ENCODE measurements at regions not wholly inside any gene's neighbourhood (a gene's known extent, or its start where the extent isn't known, plus 50 kb on each side); places are given as distances from the start of the nearest gene placed in this dataset.

DNA sequence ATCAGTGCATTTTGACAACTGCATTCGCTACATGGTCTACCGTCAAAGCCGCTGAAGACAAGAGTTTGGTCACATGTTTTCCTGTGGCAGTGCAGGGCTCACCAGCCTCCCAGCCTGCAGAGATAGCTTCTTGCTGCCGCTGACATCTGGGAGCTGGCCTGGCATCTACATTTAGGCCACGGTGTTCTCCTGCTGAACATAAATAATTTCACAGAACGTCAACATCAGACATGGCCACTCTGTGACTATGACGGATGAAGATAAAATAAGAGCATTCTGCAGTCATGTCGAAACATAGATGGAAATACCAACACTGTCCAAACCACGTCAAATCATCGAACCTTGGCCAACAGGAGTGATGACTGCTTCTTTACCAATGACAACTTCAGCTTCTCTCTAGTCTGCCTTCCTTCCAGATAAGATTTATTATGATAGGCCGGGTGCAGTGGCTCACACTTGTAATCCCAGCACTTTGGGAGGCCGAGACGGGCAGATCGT, 91.2 kb downstream of the TNFAIP2 start:
- H3K4me3 ChIP-seq (ENCODE audit: low read depth, poor library complexity, severe bottlenecking): no peak overlapping the region
- no peak for TF ChIP-seq POLR2A (IDR thresholded peaks at IDR 0.05)
- TF ChIP-seq, protein P1, sequence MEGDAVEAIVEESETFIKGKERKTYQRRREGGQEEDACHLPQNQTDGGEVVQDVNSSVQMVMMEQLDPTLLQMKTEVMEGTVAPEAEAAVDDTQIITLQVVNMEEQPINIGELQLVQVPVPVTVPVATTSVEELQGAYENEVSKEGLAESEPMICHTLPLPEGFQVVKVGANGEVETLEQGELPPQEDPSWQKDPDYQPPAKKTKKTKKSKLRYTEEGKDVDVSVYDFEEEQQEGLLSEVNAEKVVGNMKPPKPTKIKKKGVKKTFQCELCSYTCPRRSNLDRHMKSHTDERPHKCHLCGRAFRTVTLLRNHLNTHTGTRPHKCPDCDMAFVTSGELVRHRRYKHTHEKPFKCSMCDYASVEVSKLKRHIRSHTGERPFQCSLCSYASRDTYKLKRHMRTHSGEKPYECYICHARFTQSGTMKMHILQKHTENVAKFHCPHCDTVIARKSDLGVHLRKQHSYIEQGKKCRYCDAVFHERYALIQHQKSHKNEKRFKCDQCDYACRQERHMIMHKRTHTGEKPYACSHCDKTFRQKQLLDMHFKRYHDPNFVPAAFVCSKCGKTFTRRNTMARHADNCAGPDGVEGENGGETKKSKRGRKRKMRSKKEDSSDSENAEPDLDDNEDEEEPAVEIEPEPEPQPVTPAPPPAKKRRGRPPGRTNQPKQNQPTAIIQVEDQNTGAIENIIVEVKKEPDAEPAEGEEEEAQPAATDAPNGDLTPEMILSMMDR (IDR thresholded peaks at IDR 0.05): no peak
- 83 to 89% methylated on average over 14 of the region's 14 CpGs for WGBS, 2 donors
- no peak for DNase-seq (ENCODE audit: low spot score in 2 of 2)
- intact Hi-C loops (cut with DNase I; ENCODE audit: low total_unique reads): no loop called here

DNA sequence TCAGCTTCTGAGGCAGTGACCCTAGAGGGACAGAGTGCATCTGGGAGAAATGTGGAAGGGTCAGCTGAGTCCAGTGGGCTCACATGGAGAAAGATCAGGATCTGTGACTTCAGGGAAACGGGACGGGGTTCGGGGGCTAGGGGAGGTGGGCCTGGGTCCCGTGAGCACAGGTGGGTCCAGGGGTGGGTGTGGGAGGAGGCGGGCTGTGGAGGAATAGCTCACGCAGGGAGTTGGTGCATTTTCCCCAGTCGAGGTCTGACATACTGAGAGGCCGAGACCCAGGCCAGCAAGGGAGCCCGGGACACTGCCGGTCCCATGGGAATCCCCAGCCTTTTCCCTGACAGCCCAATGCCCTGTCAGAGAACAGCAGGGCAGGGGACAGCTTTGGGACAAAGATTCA, 93.1 kb downstream of the TNFAIP2 start:
- intact Hi-C loops (cut with DNase I; ENCODE audit: low total_unique reads): no loop called here
- no peak overlapping the region for H3K4me3 ChIP-seq (ENCODE audit: low read depth, poor library complexity, severe bottlenecking)
- WGBS, 2 donors: 90 to 92% methylated on average over 10 of the region's 10 CpGs
- TF ChIP-seq, protein P1 (IDR thresholded peaks at IDR 0.05): no peak
- no peak for TF ChIP-seq POLR2A (IDR thresholded peaks at IDR 0.05)
- DNase-seq (ENCODE audit: low spot score in 2 of 2): no peak

DNA sequence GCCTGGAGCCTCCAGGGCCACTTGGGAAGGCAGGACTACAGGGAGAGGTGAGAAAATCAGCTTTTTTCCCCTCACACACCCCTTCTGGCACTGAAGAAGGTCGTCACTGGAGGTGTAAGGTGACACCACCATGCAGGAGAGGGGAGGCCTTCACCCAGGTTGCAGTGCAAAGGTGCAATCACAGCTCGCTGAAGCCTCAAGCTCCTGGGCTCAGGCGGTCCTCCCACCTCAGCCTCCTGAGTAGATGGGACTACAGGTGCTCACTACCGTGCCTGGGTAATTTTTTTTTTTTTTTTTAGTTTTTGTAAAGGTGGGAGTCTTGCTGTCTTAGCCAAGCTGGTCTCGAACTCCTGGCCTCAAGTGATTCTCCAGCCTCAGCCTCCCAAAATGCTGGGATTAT, 93.6 kb downstream of the TNFAIP2 start:
- 90 to 91% methylated on average over 5 of the region's 5 CpGs for WGBS, 2 donors
- intact Hi-C loops (cut with DNase I; ENCODE audit: low total_unique reads): no loop called here
- TF ChIP-seq POLR2A (IDR thresholded peaks at IDR 0.05): no peak
- TF ChIP-seq, protein P1 (IDR thresholded peaks at IDR 0.05): no peak

DNA sequence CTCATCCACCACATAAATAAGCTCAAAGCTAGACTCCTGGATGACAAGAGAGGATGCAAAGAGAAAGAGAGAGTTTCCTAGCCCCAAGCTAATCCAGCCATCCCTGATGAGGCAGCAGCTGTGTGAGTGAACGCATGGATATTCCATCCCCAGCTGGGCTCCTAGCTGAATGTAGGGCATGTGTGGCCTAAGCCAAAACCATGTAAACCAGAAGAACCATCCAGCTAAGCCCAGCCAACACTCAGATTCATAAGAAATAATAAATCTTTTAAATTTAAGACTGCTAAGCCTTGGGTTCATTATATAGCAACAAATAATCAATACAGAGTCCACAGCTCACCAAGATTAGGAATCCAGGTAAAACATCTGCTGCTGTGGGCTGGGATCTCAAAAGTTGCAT, 94.3 kb downstream of the TNFAIP2 start:
- TF ChIP-seq, protein P1 (IDR thresholded peaks at IDR 0.05): no peak
- 91 to 92% methylated on average over 1 of the region's 1 CpG for WGBS, 2 donors
- intact Hi-C loops (cut with DNase I; ENCODE audit: low total_unique reads): no loop called here
- no peak overlapping the region for H3K4me3 ChIP-seq (ENCODE audit: low read depth, poor library complexity, severe bottlenecking)
- no peak for DNase-seq (ENCODE audit: low spot score in 2 of 2)

More for the DNA sequence above, 93.6 kb downstream of the TNFAIP2 start:
- H3K4me3 ChIP-seq (ENCODE audit: low read depth, poor library complexity, severe bottlenecking): no peak overlapping the region
- DNase-seq (ENCODE audit: low spot score in 2 of 2): no peak

DNA sequence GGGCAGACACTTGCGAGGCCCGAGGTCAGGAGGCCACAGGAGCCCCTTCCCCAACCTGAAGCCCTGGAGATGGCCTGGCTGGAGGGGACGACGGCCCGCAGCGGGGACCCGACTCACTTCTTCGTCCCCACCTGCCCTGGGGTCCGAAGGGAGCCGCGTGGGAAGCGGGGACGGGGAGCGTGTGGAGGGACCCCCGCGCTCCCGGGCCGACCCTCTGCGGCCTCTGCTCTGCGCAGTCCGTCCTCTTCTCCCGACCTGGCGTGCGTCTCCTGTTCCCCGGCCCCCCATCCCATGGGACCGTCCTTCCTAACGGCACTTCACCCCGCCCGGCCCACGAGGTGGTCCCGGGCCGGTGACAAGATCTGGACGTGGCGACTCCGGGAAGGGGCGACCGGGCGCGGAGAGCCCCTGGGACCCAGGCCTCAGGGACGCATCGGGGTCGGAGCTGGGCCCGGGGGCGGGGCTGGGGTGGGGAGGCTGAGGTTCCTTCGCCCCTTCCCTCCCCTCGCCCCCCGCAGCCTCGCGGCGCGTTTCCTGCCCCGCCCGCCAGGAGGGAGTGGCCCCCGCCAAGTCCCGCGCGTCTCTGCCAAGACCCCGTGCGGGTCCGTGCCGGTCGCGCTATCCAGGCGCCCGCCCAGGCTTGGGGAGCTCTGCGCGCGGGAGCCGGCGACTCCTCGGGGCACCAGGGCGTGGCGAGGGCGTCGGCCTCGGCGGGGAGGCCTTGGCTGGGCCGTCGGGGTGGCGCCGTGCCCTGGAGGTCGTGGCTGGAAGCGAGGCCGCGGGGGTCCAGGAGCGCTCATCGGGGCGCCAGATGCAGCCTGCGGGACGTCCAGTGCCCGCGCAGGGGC, 97.1 kb downstream of the TNFAIP2 start:
- TF ChIP-seq, protein P1 (IDR thresholded peaks at IDR 0.05): no peak
- TF ChIP-seq POLR2A (IDR thresholded peaks at IDR 0.05): no peak
- DNase-seq (ENCODE audit: low spot score in 2 of 2): no peak
- intact Hi-C loops (cut with DNase I; ENCODE audit: low total_unique reads): no loop called here
- WGBS, 2 donors: 37 to 55% methylated on average over 22 to 33 of the region's 92 CpGs
- H3K4me3 ChIP-seq (ENCODE audit: low read depth, poor library complexity, severe bottlenecking): no peak overlapping the region
